ENCODE measurements at regions not wholly inside any gene's neighbourhood (a gene's known extent, or its start where the extent isn't known, plus 50 kb on each side); places are given as distances from the start of the nearest gene placed in this dataset.

- TF ChIP-seq, protein P1, sequence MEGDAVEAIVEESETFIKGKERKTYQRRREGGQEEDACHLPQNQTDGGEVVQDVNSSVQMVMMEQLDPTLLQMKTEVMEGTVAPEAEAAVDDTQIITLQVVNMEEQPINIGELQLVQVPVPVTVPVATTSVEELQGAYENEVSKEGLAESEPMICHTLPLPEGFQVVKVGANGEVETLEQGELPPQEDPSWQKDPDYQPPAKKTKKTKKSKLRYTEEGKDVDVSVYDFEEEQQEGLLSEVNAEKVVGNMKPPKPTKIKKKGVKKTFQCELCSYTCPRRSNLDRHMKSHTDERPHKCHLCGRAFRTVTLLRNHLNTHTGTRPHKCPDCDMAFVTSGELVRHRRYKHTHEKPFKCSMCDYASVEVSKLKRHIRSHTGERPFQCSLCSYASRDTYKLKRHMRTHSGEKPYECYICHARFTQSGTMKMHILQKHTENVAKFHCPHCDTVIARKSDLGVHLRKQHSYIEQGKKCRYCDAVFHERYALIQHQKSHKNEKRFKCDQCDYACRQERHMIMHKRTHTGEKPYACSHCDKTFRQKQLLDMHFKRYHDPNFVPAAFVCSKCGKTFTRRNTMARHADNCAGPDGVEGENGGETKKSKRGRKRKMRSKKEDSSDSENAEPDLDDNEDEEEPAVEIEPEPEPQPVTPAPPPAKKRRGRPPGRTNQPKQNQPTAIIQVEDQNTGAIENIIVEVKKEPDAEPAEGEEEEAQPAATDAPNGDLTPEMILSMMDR (IDR thresholded peaks at IDR 0.05): no peak
- no peak for TF ChIP-seq POLR2A (IDR thresholded peaks at IDR 0.05)
Observed at GRCh38 chr2:436205-436604, 148.3 kb upstream of the ALKAL2 start.
